ENCODE measurements at regions not wholly inside any gene's neighbourhood (a gene's known extent, or its start where the extent isn't known, plus 50 kb on each side); places are given as distances from the start of the nearest gene placed in this dataset.

DNA sequence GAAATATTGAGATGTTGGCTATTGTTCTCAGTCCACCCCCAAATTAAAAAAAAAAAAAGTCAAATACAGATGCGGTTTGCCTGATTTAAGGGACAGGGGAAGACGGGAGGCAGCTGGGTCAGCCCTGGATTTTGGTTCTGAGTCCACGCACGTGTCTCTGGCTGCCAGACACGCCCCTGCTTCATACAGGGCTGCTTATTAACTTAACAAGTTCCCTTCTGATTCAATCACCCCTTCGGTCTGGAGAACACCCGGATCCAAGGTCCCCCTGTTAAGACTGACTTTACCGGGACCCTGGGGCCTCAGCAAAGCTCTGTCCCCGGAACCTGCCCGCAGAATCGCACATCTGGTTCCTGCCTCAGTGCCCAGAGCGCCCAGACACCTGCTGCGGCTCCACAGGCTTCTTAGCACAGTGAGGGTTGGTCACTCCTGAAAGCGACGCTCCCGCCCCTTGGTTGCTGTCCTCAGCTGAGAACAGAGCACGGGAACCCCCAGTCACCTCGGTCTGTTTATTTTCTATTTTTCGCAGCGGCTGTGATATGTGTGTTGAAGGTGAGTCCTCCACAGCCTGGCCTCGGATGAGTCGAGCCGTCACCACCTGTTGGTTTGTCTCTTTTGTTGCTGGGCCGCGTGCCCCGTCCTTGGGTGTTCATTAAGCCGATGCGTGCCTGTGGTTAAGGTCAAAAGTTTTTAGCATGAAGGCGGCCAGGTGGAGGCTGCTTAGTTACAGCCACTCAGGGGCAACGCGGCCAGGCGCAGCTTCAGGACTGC lies 57.2 kb downstream of the RTP5 start:
- no peak for TF ChIP-seq TAF1 (IDR thresholded peaks at IDR 0.05; ENCODE audit: borderline replicate concordance, insufficient read depth, low read length)
- TF ChIP-seq SIN3A (IDR thresholded peaks at IDR 0.05; ENCODE audit: borderline replicate concordance, insufficient read depth, low read length): no peak
- no peak for TF ChIP-seq POLR2AphosphoS5 (IDR thresholded peaks at IDR 0.05; ENCODE audit: low read depth, low read length)
- TF ChIP-seq REST (IDR thresholded peaks at IDR 0.05; ENCODE audit: insufficient read depth in 1 of 2, low read depth in 2 of 2, low read length in 2 of 2): no peak
- TF ChIP-seq FOXP2 (optimal IDR thresholded peaks at IDR 0.05; ENCODE audit: borderline replicate concordance, extremely low read depth, extremely low read length, insufficient read depth): no peak

DNA sequence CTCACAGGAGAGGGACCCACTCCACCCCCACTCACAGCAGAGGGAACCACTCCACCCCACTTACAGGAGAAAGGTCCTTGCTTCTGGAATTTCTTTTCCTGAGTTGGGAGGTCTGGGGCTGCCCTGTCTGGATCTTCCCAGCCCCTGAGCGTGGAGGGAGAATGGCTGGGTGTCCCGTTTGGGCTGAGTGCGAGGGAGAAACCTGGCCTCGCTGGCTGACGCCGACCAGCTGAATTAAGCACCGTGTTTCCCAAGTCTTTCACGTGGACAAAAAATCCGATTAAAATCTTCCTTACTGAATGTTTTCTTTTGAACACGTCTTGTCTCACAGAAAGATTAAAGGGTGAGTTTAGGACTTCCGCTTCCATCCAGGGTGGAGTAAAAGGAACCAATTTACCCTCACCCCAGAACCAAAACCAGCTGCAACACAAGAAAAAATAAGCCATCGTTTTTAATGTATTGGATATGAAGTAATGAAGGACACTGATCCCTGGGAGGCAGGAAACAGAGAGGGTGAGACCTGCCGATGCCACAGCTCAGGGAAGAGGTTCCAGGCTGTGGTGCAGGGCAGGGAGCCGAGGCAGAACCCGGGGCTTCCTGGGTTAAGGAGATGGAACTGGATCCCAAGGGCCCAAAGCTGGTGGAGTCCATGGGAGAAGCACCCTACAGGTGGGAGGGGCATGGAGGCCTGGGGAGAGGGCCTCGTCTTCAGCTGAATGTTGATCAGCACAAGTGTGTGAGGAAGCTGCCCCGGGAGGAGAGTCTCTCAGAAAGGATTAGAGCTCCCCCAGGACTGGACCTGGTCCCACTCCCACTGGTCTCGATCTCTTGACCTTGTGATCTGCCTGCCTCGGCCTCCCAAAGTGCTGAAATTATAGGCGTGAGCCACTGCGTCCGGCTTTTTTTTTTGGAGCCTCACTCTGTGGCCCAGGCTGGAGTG lies 60.3 kb downstream of the RTP5 start:
- TF ChIP-seq POLR2AphosphoS5 (IDR thresholded peaks at IDR 0.05; ENCODE audit: low read depth, low read length) (no peak), TAF1 (IDR thresholded peaks at IDR 0.05; ENCODE audit: borderline replicate concordance, insufficient read depth, low read length) (no peak), REST (IDR thresholded peaks at IDR 0.05; ENCODE audit: insufficient read depth in 1 of 2, low read depth in 2 of 2, low read length in 2 of 2) (no peak), FOXP2 (optimal IDR thresholded peaks at IDR 0.05; ENCODE audit: borderline replicate concordance, extremely low read depth, extremely low read length, insufficient read depth) (no peak), SIN3A (IDR thresholded peaks at IDR 0.05; ENCODE audit: borderline replicate concordance, insufficient read depth, low read length) (no peak)

DNA sequence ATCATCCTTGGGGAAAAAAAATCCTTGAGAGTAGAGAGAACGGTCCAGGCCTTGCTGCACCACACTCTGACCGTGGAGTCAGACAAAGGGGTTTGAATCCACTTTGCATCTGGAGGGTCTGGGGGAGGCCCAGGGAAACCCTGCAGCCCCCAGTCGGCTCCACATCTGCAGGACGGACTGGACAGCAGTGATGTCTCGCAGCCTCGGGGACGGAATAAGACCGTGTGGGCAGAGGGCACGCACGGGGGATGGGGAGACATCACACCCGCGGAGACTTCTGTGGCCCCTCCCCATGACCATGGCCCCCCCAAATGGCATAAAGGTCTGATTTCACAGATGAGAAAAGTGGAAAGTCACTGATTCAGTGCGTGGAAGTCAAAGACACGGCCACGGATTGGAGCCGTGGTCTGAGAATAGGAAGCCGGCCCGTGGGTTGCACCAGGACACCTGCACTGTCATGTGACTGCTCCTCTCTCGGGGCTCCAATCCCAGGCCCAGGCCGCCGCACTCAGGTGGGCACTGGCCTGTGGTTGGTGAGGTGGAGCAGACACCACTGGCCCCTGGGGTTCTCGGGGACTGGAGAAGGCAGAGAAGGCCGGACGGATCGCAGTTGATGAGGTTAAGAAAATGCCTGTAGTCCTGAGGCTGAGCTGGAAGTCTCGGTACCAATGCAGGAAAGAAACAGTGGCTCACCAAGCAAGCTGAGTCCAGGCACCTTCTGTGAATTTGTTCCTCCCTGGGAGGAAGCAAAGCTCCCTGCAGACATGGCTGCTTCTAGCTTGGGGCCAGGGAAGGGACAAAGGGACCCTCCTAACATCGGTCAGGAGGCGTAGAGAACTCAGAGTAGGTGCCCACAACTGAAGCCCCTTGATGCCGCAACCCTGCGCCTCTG lies 61.8 kb downstream of the RTP5 start:
- TF ChIP-seq POLR2AphosphoS5 (IDR thresholded peaks at IDR 0.05; ENCODE audit: low read depth, low read length) (no peak), REST (IDR thresholded peaks at IDR 0.05; ENCODE audit: insufficient read depth in 1 of 2, low read depth in 2 of 2, low read length in 2 of 2) (no peak), FOXP2 (optimal IDR thresholded peaks at IDR 0.05; ENCODE audit: borderline replicate concordance, extremely low read depth, extremely low read length, insufficient read depth) (no peak), SIN3A (IDR thresholded peaks at IDR 0.05; ENCODE audit: borderline replicate concordance, insufficient read depth, low read length) (no peak), TAF1 (IDR thresholded peaks at IDR 0.05; ENCODE audit: borderline replicate concordance, insufficient read depth, low read length) (no peak)

- no peak for TF ChIP-seq REST (IDR thresholded peaks at IDR 0.05; ENCODE audit: insufficient read depth in 1 of 2, low read depth in 2 of 2, low read length in 2 of 2)
Measured at GRCh38 chr2:241931976-241932898, 62.7 kb downstream of the RTP5 start.
